ENCODE measurements at regions not wholly inside any gene's neighbourhood (a gene's known extent, or its start where the extent isn't known, plus 50 kb on each side); places are given as distances from the start of the nearest gene placed in this dataset.

DNA sequence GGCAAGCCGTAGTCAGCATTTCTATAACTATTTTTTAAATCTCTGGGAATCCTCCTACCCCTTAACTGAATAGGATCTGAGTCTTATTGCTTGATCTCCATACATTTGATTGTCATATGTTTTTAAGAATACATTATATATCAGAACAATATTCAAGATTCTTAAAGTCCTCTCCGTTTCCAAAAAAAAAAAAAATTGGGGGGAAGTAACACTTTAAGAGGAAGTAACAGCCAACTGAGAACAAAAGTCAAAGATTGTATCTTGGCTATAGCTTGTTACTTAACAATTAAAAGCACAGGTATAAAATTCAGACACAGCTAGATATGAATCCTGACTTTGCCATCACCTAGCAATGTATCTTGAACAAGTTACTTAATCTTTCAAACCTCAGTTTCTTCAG lies 169.9 kb upstream of the ADO start:
- no peak for TF ChIP-seq EZH2 (IDR thresholded peaks at IDR 0.05; ENCODE audit: borderline replicate concordance, low read length)
- TF ChIP-seq, protein P1, sequence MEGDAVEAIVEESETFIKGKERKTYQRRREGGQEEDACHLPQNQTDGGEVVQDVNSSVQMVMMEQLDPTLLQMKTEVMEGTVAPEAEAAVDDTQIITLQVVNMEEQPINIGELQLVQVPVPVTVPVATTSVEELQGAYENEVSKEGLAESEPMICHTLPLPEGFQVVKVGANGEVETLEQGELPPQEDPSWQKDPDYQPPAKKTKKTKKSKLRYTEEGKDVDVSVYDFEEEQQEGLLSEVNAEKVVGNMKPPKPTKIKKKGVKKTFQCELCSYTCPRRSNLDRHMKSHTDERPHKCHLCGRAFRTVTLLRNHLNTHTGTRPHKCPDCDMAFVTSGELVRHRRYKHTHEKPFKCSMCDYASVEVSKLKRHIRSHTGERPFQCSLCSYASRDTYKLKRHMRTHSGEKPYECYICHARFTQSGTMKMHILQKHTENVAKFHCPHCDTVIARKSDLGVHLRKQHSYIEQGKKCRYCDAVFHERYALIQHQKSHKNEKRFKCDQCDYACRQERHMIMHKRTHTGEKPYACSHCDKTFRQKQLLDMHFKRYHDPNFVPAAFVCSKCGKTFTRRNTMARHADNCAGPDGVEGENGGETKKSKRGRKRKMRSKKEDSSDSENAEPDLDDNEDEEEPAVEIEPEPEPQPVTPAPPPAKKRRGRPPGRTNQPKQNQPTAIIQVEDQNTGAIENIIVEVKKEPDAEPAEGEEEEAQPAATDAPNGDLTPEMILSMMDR (conservative IDR thresholded peaks at IDR 0.05 in 1 of 2, IDR thresholded peaks at IDR 0.05 in 1 of 2; ENCODE audit: extremely low read depth in 1 of 2, insufficient read depth in 1 of 2, low read depth in 1 of 2, low read length in 2 of 2): no peak
